Nucleus accumbens (tissue), 56 donors: ENCODE measurements at regions not wholly inside any gene's neighbourhood (a gene's known extent, or its start where the extent isn't known, plus 50 kb on each side); places are given as distances from the start of the nearest gene placed in this dataset.
A peak's percentile ranks its signal among the peaks of the same experiment; 100 is the strongest.
"Not testable (repeated sequence)": the region's sequence is repeated elsewhere in the genome, so short reads cannot be mapped to it uniquely, and the experiment has no call there.

Experiments used
- DNase-seq, 56 donors: peaks; one replicate each; lab custom pipeline; 2025; lab: John Stamatoyannopoulos, UW

DNA sequence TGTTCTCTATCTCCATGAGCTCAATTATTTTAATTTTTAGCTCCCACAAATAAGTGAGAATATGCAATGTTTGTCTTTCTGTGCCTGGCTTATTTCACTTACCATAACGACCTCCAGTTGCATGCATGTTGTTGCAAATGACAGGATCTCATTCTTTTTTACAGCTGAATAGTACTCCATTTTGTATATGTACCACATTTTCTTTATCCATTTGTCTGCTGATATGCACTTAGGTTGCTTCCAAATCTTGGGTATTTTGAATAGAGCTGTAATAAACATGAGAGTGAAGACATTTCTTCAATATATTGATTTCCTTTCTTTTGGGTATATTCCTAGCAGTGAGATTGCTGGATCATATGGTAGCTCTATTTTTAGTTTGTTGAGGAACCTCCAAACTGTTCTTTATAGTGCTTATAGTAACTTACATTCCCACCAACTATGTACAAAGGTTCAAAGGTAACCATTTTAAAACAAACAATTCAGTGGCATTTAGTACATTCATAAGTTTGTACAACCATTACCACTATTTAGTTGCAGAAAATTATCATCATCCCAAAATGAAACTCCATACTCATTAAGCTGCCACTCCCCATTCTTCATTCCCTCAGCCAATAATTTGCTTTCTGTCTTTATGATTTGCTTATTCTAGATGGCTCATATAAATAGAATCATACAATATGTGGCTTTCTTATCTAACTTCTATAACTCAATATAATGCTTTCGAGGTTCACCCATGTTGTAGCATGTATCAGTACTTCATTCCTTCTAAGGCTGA, 255.9 kb upstream of the NFIA start:
- DNase-seq, result no peak

DNA sequence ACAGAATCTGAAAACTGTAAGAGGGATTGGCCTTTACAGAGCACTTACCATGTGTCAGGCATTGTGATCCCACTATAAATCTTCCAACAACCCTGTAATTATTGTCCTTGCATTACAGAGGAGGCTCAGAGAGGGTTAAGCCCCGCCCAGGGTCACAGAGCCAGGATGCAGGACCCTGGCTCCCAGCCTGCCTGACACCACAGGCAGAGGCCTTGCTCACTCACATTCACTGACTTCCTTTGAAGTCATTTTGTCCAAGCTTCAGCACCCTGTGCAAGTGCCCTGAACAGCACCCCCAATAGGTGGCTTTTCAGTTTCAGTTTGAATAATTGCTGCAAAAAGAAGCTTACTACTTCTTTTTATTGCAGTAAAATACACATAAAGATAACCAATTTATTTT, 256.8 kb upstream of the NFIA start:
- no peak for DNase-seq

DNA sequence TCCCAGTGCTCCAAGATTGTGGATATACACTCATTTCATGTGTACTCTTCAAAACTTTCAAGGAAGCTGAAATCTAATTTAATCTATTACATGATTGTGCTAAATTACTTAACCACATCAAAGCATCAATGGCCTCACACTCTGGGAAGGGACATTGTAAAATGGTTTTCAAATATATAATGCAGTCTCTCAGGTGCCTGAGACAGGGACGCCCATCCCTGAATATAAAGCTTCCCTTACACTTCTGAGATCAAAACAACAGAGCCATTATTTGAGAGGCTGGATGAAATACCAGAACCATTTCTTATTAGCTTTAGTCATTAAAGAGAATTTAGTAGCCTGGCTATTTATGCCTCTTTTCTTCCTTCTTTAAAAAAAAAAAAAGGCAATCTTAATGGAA, 259.2 kb upstream of the NFIA start:
- no peak for DNase-seq

DNA sequence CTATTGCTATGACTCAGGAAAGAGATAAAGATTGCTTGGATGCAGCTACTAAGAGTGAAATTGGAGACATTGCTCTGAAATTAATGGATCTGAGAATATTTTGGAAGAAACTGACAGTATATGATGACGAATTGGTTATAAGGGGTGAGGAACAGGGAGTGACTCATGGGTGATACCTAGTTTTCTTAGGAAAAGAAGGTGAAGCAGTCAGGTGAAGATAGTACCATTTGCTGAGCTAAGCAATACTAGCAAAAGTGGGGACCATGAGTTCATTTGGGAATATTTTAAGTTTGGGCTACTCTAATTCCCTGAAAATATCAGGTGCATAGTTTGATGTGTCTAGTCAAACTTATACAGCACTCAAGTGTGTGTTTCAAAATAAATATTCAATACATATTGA, 260.1 kb upstream of the NFIA start:
- no peak for DNase-seq

DNA sequence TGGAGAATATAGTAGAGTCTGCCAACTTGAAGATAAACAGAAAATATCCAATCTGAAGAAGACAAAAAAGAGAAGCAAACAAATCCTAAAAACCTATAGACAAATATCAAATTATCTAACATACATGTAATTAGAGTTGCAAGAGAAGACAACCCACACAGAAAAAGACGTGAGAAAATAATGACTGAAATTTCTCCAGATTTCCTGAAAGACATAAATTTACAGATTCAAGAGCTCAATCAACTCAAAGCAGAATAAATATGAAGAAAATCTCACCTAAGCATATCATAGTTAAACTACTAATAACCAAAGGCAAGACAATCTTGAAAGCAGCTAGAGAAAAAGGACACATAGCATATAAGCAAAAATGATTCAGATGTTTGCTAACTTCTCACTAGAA, 261.2 kb upstream of the NFIA start:
- DNase-seq, result no peak

DNA sequence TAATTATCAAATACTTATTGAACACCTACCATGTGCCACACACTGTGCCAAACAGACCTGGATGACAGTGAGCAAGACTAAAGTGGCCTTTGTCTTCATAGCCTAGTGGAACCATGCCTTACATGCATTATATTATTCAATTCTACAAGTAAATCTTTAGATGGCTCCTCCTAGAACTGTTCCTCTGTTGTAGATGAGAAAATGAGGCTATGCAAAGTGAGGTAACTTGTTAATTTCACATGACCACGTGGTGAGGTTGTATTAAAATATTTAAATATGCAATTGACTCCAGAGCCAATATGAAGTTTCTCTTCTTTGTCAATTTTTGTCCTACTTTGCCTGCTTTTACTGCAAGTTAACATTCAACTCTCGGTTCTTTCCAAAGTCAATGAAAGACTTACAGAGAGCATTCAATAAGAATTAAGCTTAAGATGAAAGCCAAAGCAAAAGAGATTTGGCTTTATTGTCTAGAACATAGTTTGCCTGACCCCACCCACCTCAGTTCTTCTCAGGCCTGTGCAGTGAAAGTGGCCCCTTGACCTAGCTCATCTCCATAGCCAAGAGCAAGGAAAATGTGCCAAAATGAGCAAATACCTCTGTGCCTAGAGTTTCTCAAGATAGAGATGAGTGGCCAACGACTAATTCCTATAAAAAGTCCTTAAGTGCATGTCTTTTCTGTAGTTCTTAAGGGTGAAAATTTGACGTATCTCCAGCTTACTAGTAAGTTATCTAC, 263.2 kb upstream of the NFIA start:
- no peak for DNase-seq

DNA sequence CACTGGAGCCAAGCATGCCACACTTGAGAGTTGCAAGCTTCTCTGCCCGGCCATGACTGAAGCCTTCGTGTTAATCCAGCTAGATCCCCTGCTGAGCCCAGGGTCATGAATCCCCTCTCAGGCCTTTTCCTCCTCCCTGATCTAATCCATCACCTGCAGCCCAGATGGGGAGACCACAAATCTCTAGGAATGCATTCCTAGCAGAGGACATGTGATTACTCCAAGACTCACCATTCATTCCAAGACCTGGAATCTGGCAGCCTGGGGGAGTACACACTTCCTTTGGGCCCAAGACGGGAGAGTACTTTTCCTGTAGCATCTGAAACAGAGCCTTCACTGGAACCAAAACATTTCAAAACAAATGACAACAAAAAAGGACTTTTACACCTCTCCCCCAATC, 269.3 kb upstream of the NFIA start:
- no peak for DNase-seq

DNA sequence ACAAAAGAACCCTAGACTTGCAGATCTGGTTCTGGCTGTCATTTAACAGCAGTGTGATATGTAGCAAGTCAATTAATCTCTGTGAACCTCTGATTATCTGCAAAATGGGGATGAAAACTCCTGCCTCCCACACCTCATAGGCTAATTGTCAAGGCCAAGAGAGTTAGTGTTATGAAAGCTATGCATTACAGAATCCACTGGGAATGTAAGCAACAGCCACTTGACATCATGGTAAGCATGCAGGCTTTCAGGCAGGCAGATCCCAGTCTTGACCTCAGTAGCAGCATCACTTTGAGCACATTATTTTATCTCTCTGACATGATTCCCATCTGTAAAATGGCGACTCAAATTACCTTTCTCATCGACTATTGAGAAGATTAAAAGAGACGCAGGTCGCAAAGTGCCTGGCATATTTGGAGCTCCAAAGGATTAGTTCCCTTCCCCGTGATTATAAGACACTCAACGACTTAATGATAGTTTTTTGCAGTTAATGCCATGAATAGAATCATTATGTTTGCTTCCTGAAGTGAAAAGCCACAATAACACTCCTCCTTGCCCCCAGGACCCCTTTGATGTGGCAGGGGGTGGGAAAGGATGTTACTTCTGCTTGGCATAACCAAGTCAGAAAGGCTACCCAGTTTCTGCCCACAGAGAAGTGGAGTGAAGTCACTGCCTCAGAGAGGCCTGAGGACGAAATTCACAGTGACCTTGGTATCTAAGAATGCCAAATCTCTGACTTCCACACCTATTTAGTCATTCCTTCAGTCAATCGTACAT, 273.0 kb upstream of the NFIA start:
- no peak for DNase-seq

DNA sequence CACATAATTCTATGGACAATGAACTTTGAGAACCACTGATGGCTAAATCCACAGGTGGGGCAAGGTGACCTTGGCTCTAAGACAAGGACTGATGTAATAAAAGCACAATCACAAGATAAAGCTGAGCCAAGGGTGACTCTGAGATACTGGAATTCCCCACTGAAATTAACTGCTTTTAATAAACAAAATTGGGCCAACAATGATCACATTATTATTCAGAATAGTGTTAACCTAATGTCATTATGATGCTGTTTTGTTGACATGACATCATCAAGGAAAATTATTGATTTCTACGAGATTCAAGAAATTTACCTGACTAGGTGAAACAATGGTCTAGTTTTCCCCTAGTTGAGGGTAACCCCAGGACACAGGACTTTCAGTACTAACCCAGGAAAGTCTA, 273.7 kb upstream of the NFIA start:
- no peak for DNase-seq

DNA sequence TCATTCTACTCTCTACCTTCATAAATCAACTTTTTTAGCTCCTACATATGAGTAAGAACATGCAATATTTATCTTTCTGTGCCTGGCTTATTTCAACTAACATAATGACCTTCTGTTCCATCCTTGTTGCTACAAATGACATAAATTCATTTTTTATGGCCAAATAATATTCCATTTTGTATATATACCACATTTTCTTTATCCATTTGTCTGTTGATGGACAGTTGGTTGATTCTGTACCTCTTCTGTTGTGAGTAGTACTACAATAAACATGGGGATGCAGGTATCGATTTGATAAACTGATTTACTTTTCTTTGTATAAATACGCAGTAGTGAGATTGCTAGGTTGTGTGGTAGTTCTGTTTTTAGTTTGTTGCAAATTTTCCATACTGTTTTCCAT, 279.5 kb upstream of the NFIA start:
- no peak for DNase-seq

DNA sequence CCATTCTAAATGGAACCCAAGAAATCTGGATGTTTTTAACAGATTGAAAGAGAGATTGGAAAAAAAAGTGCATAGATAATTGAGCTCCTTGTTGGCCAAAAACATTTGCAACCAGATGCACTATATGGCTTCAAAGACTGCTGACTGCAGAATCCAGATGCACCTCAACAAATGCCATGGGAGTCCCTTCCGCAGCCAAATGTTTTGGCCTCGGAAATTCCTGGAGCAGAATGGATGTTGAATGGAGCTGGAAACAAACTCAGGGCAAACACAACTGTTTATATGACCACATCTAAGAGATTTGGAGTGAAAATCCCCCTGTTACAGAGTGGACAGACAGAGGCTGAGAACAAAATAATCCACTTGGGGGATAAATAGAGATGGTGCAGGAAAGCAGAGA, 285.0 kb upstream of the NFIA start:
- no peak for DNase-seq

DNA sequence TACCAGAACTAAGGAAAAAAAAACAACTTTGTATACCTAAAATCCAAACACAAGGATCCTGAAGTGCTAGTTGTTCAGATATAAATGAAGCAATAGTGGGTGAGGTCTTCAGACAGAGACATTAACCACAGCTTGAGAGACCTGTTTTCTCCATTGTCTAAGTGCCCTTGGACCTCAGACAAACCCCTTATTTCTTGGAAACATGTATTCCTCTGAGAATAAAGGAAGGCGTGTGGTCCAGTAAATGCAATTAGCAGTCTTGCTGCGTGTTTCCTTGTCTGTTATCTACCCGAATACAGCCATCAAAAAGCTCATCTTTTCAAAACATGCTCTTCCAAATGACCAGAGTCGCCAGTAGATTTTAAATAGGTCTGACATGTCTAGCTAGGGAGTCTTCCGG, 291.1 kb upstream of the NFIA start:
- DNase-seq, result no peak

DNA sequence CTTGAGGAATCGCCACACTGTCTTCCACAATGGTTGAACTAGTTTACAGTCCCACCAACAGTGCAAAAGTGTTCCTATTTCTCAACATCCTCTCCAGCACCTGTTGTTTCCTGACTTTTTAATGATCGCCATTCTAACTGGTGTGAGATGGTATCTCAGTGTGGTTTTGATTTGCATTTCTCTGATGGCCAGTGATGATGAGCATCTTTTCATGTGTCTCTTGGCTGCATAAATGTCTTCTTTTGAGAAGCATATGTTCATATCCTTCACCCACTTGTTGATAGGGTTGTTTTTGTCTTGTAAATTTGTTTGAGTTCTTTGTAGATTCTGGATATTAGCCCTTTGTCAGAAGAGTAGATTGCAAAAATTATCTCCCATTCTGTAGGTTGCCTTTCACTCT, 309.3 kb upstream of the NFIA start:
- DNase-seq, result not testable (repeated sequence)

DNA sequence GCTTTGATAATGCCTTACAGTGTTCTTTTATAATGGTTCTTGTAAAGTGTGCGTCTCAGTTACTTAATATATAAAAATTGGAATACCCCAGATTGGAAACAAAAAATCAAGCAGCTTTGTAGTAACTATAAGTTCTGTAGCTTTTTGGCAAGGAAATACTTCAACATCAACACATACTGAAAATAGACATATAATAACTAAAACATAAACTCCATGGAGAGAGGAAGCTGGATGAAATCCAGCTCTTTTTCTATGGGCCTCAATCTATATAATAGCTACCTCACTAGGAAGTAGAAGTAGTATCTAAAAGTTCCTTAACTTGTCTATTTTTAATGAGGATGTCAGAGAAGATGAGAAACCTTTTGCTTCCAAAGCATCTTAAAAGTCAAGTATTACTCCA, 313.3 kb upstream of the NFIA start:
- no peak for DNase-seq

DNA sequence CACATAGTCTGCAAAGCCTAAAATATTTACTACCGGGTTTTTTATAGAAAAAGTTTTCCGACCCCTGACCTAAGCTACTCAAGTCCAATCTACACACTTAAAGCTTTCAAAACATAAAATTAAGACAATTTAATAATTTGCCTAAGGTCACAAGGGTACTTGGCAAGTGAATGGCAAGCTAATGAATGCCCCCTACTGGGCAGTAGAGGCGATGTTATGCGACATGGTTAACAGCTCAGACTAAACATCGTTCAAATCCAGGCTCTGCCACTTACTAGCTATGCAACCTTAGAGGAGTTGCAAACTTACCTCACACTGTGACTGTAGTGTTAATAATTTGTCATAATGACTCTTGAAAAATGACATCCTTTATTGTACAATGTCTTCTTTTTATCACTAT, 317.2 kb upstream of the NFIA start:
- DNase-seq, result peak in 8 of 56 donors; percentile 0 to 22 (median 7)

DNA sequence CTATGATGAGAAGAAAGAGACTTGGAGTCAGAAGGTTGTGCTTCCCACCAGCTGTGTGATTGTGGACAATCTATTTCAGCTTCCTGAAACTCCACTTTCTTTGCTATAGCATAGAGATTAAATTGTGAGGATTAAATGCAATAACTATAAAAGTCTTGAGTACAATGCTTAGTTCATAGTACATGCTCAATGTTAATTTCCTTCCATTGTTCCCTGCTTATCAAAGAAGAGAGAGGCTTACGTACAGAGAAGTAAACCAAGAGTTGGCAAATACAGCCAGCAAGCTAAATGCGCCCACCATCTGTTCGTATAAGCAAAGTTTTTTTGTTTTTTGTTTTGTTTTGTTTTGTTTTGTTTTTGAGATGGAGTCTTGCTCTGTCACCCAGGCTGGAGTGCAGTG, 317.9 kb upstream of the NFIA start:
- no peak for DNase-seq

DNA sequence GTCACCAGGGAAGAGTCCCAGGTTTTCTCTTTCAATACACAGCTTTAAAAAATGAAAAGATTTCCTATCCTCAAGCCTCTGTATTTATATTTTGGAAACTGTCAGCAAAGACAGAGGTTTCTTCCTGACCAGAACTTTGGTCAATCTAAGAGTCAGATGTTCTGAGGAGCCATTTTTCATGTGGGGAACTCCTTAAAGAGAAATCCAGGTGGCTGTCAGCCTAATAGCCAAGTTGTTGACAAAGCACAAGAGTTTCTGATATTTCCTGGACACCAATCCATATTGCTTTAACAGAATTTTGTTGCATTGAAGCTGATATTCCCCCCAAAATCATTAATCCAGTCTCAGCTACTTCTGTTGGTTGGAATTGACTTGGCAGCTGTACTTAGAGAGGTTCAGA, 318.6 kb upstream of the NFIA start:
- DNase-seq, result no peak

DNA sequence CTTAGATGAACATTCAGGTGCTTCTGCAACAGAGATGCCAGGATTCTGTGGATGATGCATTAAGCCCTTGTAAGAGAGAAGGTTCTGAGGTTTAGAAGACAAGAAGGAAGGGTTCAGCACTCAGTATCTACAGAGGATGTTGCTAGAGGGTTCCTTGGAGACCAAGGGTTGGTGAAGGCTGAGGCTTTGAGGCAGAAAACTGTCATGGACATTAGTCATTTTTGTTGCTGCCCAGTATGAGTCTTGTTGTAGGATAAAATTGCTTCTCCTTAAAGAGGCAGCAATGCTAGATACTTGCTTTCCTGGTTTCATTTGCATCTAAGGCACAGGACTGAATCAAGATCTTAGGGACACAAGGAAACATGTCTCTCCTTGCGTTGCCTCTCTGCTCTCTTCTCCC, 319.4 kb upstream of the NFIA start:
- DNase-seq, result no peak

DNA sequence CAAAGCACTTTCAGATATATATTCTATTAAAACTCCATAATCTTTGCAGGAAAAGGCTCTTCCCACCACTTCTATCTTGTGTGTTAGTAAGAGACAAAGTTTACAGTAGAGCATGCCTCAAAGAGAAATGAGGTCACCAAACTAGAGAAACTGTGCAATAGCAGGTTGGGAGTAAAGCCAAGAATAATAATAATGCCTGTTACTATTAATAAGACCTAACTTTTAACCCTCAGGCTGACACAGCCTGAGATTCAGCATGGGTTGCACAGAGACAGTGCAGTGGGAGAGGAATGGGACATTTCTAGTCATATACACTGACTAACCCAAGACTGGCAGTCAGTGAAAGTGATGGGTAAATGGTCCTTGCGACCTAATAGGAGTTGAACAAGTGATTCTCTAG, 320.2 kb upstream of the NFIA start:
- no peak for DNase-seq

DNA sequence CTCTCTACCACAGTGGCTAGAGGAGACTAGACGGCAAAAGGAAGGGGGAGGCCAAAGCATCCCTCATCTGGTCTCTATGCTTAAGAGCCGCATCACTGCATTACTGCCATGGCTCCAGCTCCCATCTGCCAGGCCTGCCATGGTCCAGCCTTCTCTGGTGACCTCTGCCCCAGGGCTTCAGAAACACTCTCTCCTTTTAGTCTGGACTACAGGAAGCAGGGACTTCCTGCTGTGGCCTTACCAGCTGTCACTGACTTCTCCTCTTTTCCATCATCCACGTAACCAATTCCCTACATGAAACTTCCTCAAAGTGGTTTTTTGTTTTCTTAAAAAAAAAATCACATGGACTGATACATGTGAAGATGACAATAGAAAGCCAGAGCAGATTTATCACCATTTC, 323.1 kb upstream of the NFIA start:
- DNase-seq, result no peak

DNA sequence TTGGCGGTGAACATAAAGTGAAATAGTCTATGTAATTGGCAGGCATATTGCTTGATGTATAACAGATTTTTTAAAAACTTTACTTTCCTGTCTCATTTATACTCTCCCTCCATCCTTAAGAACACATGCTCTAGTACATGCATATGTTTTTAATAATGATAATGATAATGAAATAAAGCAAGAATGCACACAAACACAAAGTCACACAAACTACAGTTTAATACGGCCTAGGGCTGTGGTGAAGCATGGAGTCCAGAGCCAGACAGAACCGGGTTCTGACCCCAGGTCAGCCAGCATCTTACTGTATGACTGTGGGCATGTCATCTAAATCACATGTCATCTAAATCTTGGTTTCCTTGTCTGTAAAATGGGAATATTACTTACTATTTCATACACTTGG, 324.9 kb upstream of the NFIA start:
- no peak for DNase-seq
